ENCODE measurements at regions not wholly inside any gene's neighbourhood (a gene's known extent, or its start where the extent isn't known, plus 50 kb on each side); places are given as distances from the start of the nearest gene placed in this dataset.

GRCh38 chr13:68759617-68760016, 1348.0 kb upstream of the ATXN8OS start:
- Histone ChIP-seq H3K4me3 (no peak overlapping the region), H3K4me1 (no peaks in the 10 kb centered on the region), H3K36me3 (no peaks in the 10 kb centered on the region), H3K27me3 (ENCODE audit: low read depth) (no peaks in the 10 kb centered on the region), H3K9me3 (no peaks in the 10 kb centered on the region), H3K27ac (no peak overlapping the region)
- TF ChIP-seq CTCF (IDR thresholded peaks at IDR 0.05) = no peak
- ATAC-seq (no peak), DNase-seq (no peak)
- intact Hi-C loops (cut with DNase I) = no loop called here

- no peak for DNase-seq
- no peaks in the 10 kb centered on the region for H3K27me3 ChIP-seq (ENCODE audit: low read depth)
- H3K27ac ChIP-seq = no peak overlapping the region
- H3K4me3 ChIP-seq = no peak overlapping the region
- no peaks in the 10 kb centered on the region for H3K36me3 ChIP-seq
- ATAC-seq = no peak
- no peaks in the 10 kb centered on the region for H3K4me1 ChIP-seq
- intact Hi-C loops (cut with DNase I) = no loop called here
- no peaks in the 10 kb centered on the region for H3K9me3 ChIP-seq
- TF ChIP-seq CTCF (IDR thresholded peaks at IDR 0.05) = no peak
These were observed 1357.8 kb upstream of the ATXN8OS start for GRCh38 chr13:68749796-68750195.

- no peak overlapping the region for H3K4me3 ChIP-seq
- ATAC-seq (no peak), DNase-seq (no peak)
- H3K36me3 ChIP-seq = no peaks in the 10 kb centered on the region
- H3K27ac ChIP-seq = no peak overlapping the region
- H3K27me3 ChIP-seq (ENCODE audit: low read depth) = no peaks in the 10 kb centered on the region
- no peak for TF ChIP-seq CTCF (IDR thresholded peaks at IDR 0.05)
- no peaks in the 10 kb centered on the region for H3K9me3 ChIP-seq
- H3K4me1 ChIP-seq = no peaks in the 10 kb centered on the region
- intact Hi-C loops (cut with DNase I) = no loop called here
These were observed 1359.6 kb upstream of the ATXN8OS start for GRCh38 chr13:68748038-68748437.

GRCh38 chr13:68745502-68745901, 1362.1 kb upstream of the ATXN8OS start:
- no peak for TF ChIP-seq CTCF (IDR thresholded peaks at IDR 0.05)
- intact Hi-C loops (cut with DNase I) = no loop called here
- no peaks in the 10 kb centered on the region for H3K4me1 ChIP-seq
- H3K9me3 ChIP-seq = no peaks in the 10 kb centered on the region
- H3K4me3 ChIP-seq = no peak overlapping the region
- no peak overlapping the region for H3K27ac ChIP-seq
- DNase-seq = no peak
- no peaks in the 10 kb centered on the region for H3K36me3 ChIP-seq
- ATAC-seq = no peak
- no peaks in the 10 kb centered on the region for H3K27me3 ChIP-seq (ENCODE audit: low read depth)

GRCh38 chr13:68736961-68737360, 1370.7 kb upstream of the ATXN8OS start:
- intact Hi-C loops (cut with DNase I) = no loop called here
- Histone ChIP-seq H3K4me3 (no peak overlapping the region), H3K27ac (no peak overlapping the region), H3K36me3 (no peaks in the 10 kb centered on the region), H3K27me3 (ENCODE audit: low read depth) (no peaks in the 10 kb centered on the region), H3K4me1 (no peaks in the 10 kb centered on the region), H3K9me3 (no peaks in the 10 kb centered on the region)
- DNase-seq (no peak), ATAC-seq (no peak)
- no peak for TF ChIP-seq CTCF (IDR thresholded peaks at IDR 0.05)

GRCh38 chr13:68727798-68728197, 1379.8 kb upstream of the ATXN8OS start:
- intact Hi-C loops (cut with DNase I) = no loop called here
- H3K36me3 ChIP-seq = no peaks in the 10 kb centered on the region
- H3K27me3 ChIP-seq (ENCODE audit: low read depth) = no peaks in the 10 kb centered on the region
- no peaks in the 10 kb centered on the region for H3K9me3 ChIP-seq
- ATAC-seq = no peak
- H3K27ac ChIP-seq = no peak overlapping the region
- H3K4me3 ChIP-seq = no peak overlapping the region
- no peak for TF ChIP-seq CTCF (IDR thresholded peaks at IDR 0.05)
- H3K4me1 ChIP-seq = no peaks in the 10 kb centered on the region
- DNase-seq = no peak

Measured in lower lobe of right lung (tissue), 2 donors.